Kidney epithelial cell (primary cell): ENCODE measurements at regions not wholly inside any gene's neighbourhood (a gene's known extent, or its start where the extent isn't known, plus 50 kb on each side); places are given as distances from the start of the nearest gene placed in this dataset.

Experiments used
- DNase-seq: peaks from one replicate; pipeline ENCODE4 v3.0.0-alpha.2; 2010; ENCODE audit warnings: low read depth
- H3K27me3 ChIP-seq: 2 replicates; pipeline ENCODE4 v1.6.0; 2011; ENCODE audit warnings: low read length; ENCODE audit not compliant: control insufficient read depth, insufficient read depth
- H3K36me3 ChIP-seq: 2 replicates; pipeline ENCODE4 v1.5.1; 2011; ENCODE audit warnings: low read length; ENCODE audit not compliant: control insufficient read depth, insufficient read depth
- H3K4me3 ChIP-seq: 2 replicates; pipeline ENCODE4 v1.5.1; 2011; ENCODE audit warnings: low read depth, mild to moderate bottlenecking, control low read depth, low read length
- CTCF ChIP-seq: IDR thresholded peaks from 2 replicates; pipeline ENCODE4 v1.5.1; 2011; ENCODE audit warnings: mild to moderate bottlenecking, moderate library complexity, low read length, control low read depth, inconsistent platforms; ENCODE audit not compliant: insufficient read depth, poor library complexity, severe bottlenecking

- no peak for DNase-seq
- TF ChIP-seq CTCF, result no peak
- no peaks in the 10 kb centered on the region for H3K27me3 ChIP-seq
- H3K4me3 ChIP-seq, result no peak overlapping the region
- H3K36me3 ChIP-seq, result no peaks in the 10 kb centered on the region
Observed at GRCh38 chr18:24630346-24630880, 170.0 kb downstream of the HRH4 start.

GRCh38 chr18:24631243-24632025, 171.0 kb downstream of the HRH4 start:
- Histone ChIP-seq H3K27me3 (no peaks in the 10 kb centered on the region), H3K36me3 (no peaks in the 10 kb centered on the region), H3K4me3 (no peak overlapping the region)
- no peak for TF ChIP-seq CTCF
- DNase-seq, result no peak

- no peak for TF ChIP-seq CTCF
- DNase-seq, result no peak
Observed at GRCh38 chr18:24632158-24632988, 171.9 kb downstream of the HRH4 start.

GRCh38 chr18:24633121-24633520, 172.7 kb downstream of the HRH4 start:
- H3K4me3 ChIP-seq, result no peak overlapping the region
- DNase-seq, result peak; percentile 26
- TF ChIP-seq CTCF, result no peak
- H3K36me3 ChIP-seq, result no peaks in the 10 kb centered on the region
- H3K27me3 ChIP-seq, result no peaks in the 10 kb centered on the region

More at GRCh38 chr18:24632158-24632988, 171.9 kb downstream of the HRH4 start:
- no peaks in the 10 kb centered on the region for H3K27me3 ChIP-seq
- H3K4me3 ChIP-seq, result no peak overlapping the region
- H3K36me3 ChIP-seq, result no peaks in the 10 kb centered on the region

- TF ChIP-seq CTCF, result no peak
- H3K27me3 ChIP-seq, result no peaks in the 10 kb centered on the region
- H3K4me3 ChIP-seq, result no peak overlapping the region
- no peaks in the 10 kb centered on the region for H3K36me3 ChIP-seq
- DNase-seq, result no peak
Observed at GRCh38 chr18:24649571-24649970, 189.1 kb downstream of the HRH4 start.
